SK-N-MC (cell line): ENCODE measurements at regions not wholly inside any gene's neighbourhood (a gene's known extent, or its start where the extent isn't known, plus 50 kb on each side); places are given as distances from the start of the nearest gene placed in this dataset.

Experiments
- EZH2 ChIP-seq: fragments of 200-600 bp; sonication (generic); IDR thresholded peaks from one replicate; pipeline ENCODE4 v1.6.1; 2017; ENCODE audit warnings: antibody characterized with exemption
- POLR2AphosphoS5 ChIP-seq: IDR thresholded peaks from 2 replicates; pipeline ENCODE4 v1.6.1; 2012; ENCODE audit warnings: mild to moderate bottlenecking, low read depth, low read length, borderline replicate concordance

DNA sequence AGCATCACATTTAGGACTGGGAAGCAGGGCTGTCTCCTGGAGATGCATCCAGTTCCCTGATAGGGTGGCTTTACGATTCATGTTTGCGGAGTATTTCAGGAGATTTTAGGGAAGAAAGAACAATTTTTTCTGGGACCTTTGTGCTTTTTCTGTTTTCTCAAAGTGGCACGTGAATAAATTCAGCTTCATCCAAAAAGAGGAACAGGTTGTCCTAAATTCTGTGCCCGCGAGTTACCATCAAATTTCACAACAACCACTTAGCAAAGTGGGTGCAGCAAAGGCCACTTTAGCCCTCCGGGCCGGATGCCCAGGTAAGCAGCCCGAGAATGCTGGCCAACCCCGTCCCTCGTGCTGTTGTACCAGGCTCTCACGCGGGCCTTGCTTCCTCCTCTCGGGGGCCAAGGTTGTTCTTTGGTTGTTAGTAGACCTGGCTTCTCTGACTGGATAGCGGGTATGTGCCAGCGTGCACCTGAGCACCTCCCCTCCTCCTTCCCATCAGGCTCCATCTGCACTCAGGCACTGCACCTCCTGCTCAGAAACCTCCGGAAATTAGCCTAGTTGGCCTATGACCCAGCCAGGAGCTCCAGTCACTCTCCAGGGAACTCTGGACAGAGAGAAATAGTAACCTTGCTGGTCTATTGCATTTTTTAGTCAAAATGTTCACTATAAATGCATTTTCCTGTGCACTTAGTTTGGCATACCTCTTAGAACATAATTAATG, 83.0 kb downstream of the CMPK2 start:
- TF ChIP-seq EZH2 (no peak), POLR2AphosphoS5 (no peak)
